ENCODE measurements at regions not wholly inside any gene's neighbourhood (a gene's known extent, or its start where the extent isn't known, plus 50 kb on each side); places are given as distances from the start of the nearest gene placed in this dataset.
"Not testable (repeated sequence)": the region's sequence is repeated elsewhere in the genome, so short reads cannot be mapped to it uniquely, and the experiment has no call there.

DNA sequence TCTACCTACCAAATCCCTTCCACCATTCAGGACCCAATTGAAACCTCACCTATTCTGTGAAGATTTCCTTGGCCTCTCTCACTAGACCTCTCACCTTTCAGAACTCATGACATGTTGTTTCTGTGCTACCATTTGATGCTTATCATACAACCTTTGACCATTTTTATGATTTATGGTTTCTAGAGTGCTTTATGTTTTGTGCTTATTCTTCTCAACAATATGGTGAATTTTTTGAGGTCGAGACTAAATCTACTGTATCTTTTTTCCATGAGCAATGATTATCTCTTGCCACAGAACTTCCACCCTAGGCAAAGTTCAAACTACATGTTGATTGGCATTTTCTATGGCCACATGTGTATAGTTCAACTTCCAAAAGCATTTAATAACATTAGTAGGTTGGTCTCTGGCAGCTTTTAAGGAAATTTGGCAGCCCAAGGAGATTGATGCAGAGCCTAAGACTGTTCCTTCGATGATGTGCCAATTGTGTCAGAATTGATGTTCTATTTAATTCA lies 84.9 kb downstream of the OLIG3 start:
- Mint-ChIP-seq H3K4me3 (no peak overlapping the region), H3K27ac (no peak overlapping the region), H3K27me3 (no peaks in the 10 kb centered on the region)

DNA sequence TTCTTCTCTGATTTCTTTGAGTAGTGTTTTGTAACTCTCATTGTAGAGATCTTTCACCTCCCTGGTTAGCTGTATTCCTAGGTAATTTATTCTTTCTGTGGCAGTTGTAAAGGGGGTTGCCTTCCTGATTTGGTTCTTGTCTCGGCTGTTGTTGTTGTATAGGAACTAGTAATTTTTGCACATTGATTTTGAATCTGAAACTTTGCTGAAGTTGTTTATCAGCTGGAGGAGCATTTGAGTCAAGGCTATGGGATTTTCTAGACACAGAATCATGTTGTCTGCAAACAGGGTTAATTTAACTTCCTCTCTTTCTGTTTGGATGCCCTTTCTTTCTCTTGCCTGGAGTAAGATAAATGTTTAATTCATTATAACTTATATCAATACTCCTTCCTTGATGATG lies 86.4 kb downstream of the OLIG3 start:
- Mint-ChIP-seq H3K4me1 (no peaks in the 10 kb centered on the region), H3K27ac (no peak overlapping the region), H3K36me3 (peaks cover 13% of the 10 kb centered on the region), H3K27me3 (no peaks in the 10 kb centered on the region), H3K4me3 (no peak overlapping the region), H3K9me3 (peaks cover 11% of the 10 kb centered on the region)
- ATAC-seq, result no peak

More for the DNA sequence above, 84.9 kb downstream of the OLIG3 start:
- peaks cover 13% of the 10 kb centered on the region for H3K36me3 Mint-ChIP-seq
- H3K4me1 Mint-ChIP-seq, result no peaks in the 10 kb centered on the region
- peaks cover 11% of the 10 kb centered on the region for H3K9me3 Mint-ChIP-seq
- ATAC-seq, result no peak

DNA sequence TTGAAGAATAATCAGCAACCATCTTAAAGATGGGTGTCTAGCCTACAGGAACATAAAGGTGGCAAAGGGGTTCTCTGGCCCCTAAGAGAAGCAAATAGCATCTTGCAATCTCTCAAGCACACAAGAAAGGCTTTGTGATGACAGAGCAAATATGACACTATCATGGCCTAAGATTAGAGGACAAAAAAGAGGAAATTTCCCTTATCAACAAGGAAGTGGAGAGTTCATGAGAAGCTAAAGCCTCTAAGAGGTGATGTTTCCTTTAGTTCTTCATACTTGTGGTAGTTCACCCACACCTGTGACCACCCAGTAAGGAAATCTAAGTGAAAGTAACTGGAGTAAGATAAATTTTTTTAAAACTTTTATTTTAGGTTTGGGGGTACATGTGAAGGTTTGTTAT lies 88.4 kb downstream of the OLIG3 start:
- H3K4me3 Mint-ChIP-seq, result no peak overlapping the region
- ATAC-seq, result no peak
- no peaks in the 10 kb centered on the region for H3K4me1 Mint-ChIP-seq
- no peaks in the 10 kb centered on the region for H3K27me3 Mint-ChIP-seq
- peaks cover 11% of the 10 kb centered on the region for H3K9me3 Mint-ChIP-seq
- peaks cover 13% of the 10 kb centered on the region for H3K36me3 Mint-ChIP-seq
- no peak overlapping the region for H3K27ac Mint-ChIP-seq

- ATAC-seq, result no peak
- H3K4me1 Mint-ChIP-seq, result no peaks in the 10 kb centered on the region
- H3K4me3 Mint-ChIP-seq, result no peak overlapping the region
- H3K27ac Mint-ChIP-seq, result no peak overlapping the region
- peaks cover 13% of the 10 kb centered on the region for H3K36me3 Mint-ChIP-seq
- H3K9me3 Mint-ChIP-seq, result peaks cover 9% of the 10 kb centered on the region
- no peaks in the 10 kb centered on the region for H3K27me3 Mint-ChIP-seq
These were observed 90.3 kb downstream of the OLIG3 start for GRCh38 chr6:137403855-137404254.

DNA sequence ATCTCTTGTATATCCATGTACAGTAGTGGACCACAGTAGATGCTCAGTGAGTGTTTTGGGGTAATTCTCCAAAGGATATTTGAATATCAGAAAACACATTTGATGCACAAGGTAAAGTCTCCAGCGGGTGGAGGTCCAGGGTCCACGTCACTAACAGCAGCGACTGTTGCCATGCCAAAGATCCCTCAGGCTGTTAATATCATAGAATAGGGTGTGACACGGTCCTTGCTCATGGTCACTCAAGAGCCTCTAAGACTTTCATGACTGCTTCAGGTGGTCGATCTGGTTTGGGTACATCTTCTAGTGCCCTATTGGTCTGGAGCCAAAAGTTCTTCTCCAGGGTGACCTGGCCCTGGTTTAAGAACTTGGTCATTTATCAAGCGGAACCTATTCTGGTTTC lies 90.8 kb downstream of the OLIG3 start:
- no peaks in the 10 kb centered on the region for H3K4me1 Mint-ChIP-seq
- ATAC-seq, result no peak
- peaks cover 13% of the 10 kb centered on the region for H3K36me3 Mint-ChIP-seq
- no peak overlapping the region for H3K27ac Mint-ChIP-seq
- no peak overlapping the region for H3K4me3 Mint-ChIP-seq
- H3K27me3 Mint-ChIP-seq, result no peaks in the 10 kb centered on the region
- H3K9me3 Mint-ChIP-seq, result peaks cover 9% of the 10 kb centered on the region

GRCh38 chr6:137402143-137402680 lies 92.0 kb downstream of the OLIG3 start:
- Mint-ChIP-seq H3K36me3 (peaks cover 9% of the 10 kb centered on the region), H3K27ac (no peak overlapping the region), H3K9me3 (peaks cover 4% of the 10 kb centered on the region), H3K4me3 (no peak overlapping the region), H3K4me1 (no peaks in the 10 kb centered on the region), H3K27me3 (no peaks in the 10 kb centered on the region)
- ATAC-seq, result no peak

GRCh38 chr6:137401088-137401487 lies 93.1 kb downstream of the OLIG3 start:
- Mint-ChIP-seq H3K9me3 (no peaks in the 10 kb centered on the region), H3K4me3 (no peak overlapping the region), H3K4me1 (no peaks in the 10 kb centered on the region), H3K36me3 (no peaks in the 10 kb centered on the region), H3K27ac (no peak overlapping the region), H3K27me3 (no peaks in the 10 kb centered on the region)
- no peak for ATAC-seq

GRCh38 chr6:137399881-137400443 lies 94.2 kb downstream of the OLIG3 start:
- Mint-ChIP-seq H3K27me3 (no peaks in the 10 kb centered on the region), H3K4me3 (no peak overlapping the region), H3K36me3 (no peaks in the 10 kb centered on the region), H3K27ac (no peak overlapping the region), H3K9me3 (no peaks in the 10 kb centered on the region), H3K4me1 (no peaks in the 10 kb centered on the region)
- no peak for ATAC-seq

DNA sequence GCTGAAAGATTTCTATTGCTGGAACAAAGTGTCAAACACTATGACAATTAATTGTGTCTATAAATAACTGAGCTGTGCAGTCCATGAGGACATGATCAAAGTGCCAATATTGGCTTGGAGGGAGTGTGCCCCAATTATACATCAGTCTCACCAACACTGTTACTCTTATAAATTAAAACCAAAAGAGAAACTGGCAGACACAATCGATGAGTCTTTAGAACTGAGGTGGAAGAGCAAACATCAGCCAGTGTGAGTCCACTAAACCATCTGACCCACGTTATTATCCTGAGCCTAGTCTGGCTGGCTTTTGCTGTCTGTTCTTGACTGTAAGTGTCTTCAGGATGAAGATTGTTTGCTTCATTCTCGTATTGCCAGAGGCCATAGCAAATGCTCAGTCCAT lies 98.9 kb downstream of the OLIG3 start:
- H3K9me3 Mint-ChIP-seq, result no peaks in the 10 kb centered on the region
- H3K27me3 Mint-ChIP-seq, result no peaks in the 10 kb centered on the region
- H3K4me3 Mint-ChIP-seq, result no peak overlapping the region
- H3K27ac Mint-ChIP-seq, result no peak overlapping the region
- ATAC-seq, result no peak
- no peaks in the 10 kb centered on the region for H3K36me3 Mint-ChIP-seq
- H3K4me1 Mint-ChIP-seq, result peaks cover 2% of the 10 kb centered on the region

- H3K27ac Mint-ChIP-seq, result no peak overlapping the region
- ATAC-seq, result no peak
- peaks cover 27% of the 10 kb centered on the region for H3K4me1 Mint-ChIP-seq
- no peaks in the 10 kb centered on the region for H3K27me3 Mint-ChIP-seq
- H3K36me3 Mint-ChIP-seq, result no peaks in the 10 kb centered on the region
- no peaks in the 10 kb centered on the region for H3K9me3 Mint-ChIP-seq
- no peak overlapping the region for H3K4me3 Mint-ChIP-seq
These were observed 103.0 kb downstream of the OLIG3 start for GRCh38 chr6:137391061-137391814.

- Mint-ChIP-seq H3K4me1 (peaks cover 27% of the 10 kb centered on the region), H3K36me3 (no peaks in the 10 kb centered on the region), H3K27me3 (no peaks in the 10 kb centered on the region), H3K4me3 (no peak overlapping the region), H3K27ac (no peak overlapping the region), H3K9me3 (no peaks in the 10 kb centered on the region)
- ATAC-seq, result no peak
These were observed 103.9 kb downstream of the OLIG3 start for GRCh38 chr6:137390334-137390733.

- peak; percentile 77 for ATAC-seq
- Mint-ChIP-seq H3K4me3 (no peak overlapping the region), H3K4me1 (peaks cover 27% of the 10 kb centered on the region), H3K27me3 (no peaks in the 10 kb centered on the region), H3K9me3 (no peaks in the 10 kb centered on the region), H3K27ac (no peak overlapping the region), H3K36me3 (no peaks in the 10 kb centered on the region)
These were observed 105.0 kb downstream of the OLIG3 start for GRCh38 chr6:137389150-137389704.

GRCh38 chr6:137387096-137387764 lies 107.0 kb downstream of the OLIG3 start:
- H3K4me1 Mint-ChIP-seq, result peaks cover 27% of the 10 kb centered on the region
- no peak for ATAC-seq
- H3K27me3 Mint-ChIP-seq, result no peaks in the 10 kb centered on the region
- H3K4me3 Mint-ChIP-seq, result no peak overlapping the region
- peaks cover 3% of the 10 kb centered on the region for H3K9me3 Mint-ChIP-seq
- no peak overlapping the region for H3K27ac Mint-ChIP-seq
- no peaks in the 10 kb centered on the region for H3K36me3 Mint-ChIP-seq

DNA sequence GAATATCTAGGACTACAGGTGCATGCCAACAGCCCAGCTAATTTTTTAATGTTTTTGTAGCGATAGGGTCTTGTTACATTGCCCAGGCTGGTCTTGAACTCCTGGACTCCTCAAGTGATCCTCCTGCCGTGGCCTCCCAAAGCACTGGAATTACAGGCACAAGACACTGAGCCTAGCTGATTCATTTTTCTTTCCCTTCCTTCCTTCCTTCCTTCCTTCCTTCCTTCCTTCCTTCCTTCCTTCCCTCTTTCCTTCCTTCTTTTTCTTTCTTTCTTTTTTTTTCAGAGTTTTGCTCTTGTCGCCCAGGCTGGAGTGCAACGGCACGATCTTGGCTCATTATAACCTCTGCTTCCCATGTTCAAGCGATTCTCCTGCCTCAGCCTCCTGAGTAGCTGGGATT lies 110.9 kb downstream of the OLIG3 start:
- not testable (repeated sequence) for H3K4me3 Mint-ChIP-seq, H3K27ac Mint-ChIP-seq, ATAC-seq, H3K36me3 Mint-ChIP-seq, H3K27me3 Mint-ChIP-seq, H3K9me3 Mint-ChIP-seq, H3K4me1 Mint-ChIP-seq

- no peaks in the 10 kb centered on the region for H3K4me1 Mint-ChIP-seq
- no peaks in the 10 kb centered on the region for H3K27me3 Mint-ChIP-seq
- H3K36me3 Mint-ChIP-seq, result no peaks in the 10 kb centered on the region
- H3K4me3 Mint-ChIP-seq, result no peak overlapping the region
- no peak for ATAC-seq
- H3K9me3 Mint-ChIP-seq, result peaks cover 2% of the 10 kb centered on the region
- H3K27ac Mint-ChIP-seq, result no peak overlapping the region
These were observed 116.2 kb downstream of the OLIG3 start for GRCh38 chr6:137378090-137378369.
